ENCODE measurements at regions not wholly inside any gene's neighbourhood (a gene's known extent, or its start where the extent isn't known, plus 50 kb on each side); places are given as distances from the start of the nearest gene placed in this dataset.

- Histone ChIP-seq H3K4me3 (no peak overlapping the region), H3K36me3 (no peaks in the 10 kb centered on the region)
- DNase-seq (ENCODE audit: low spot score in 2 of 2), result no peak
Observed at GRCh38 chr11:56885177-56885576, 103.5 kb upstream of the OR5AK2 start.

GRCh38 chr11:56883371-56883987 is 105.2 kb upstream of the OR5AK2 start:
- 91 to 94% methylated on average over 9 of the region's 9 CpGs for WGBS, 2 donors
- Histone ChIP-seq H3K27ac (no peak overlapping the region), H3K9me3 (no peaks in the 10 kb centered on the region), H3K36me3 (no peaks in the 10 kb centered on the region), H3K27me3 (no peaks in the 10 kb centered on the region), H3K4me3 (no peak overlapping the region), H3K4me1 (peaks cover 0 to 8% (median 0%) of the 10 kb centered on the region in 4 donors)
- TF ChIP-seq CTCF (IDR thresholded peaks at IDR 0.05) (no peak), POLR2A (IDR thresholded peaks at IDR 0.05) (no peak), EP300 (IDR thresholded peaks at IDR 0.05) (no peak)
- DNase-seq (ENCODE audit: low spot score in 2 of 2), result no peak

More at GRCh38 chr11:56885177-56885576, 103.5 kb upstream of the OR5AK2 start:
- Histone ChIP-seq H3K4me1 (peaks cover 0 to 8% (median 0%) of the 10 kb centered on the region in 4 donors), H3K27ac (no peak overlapping the region), H3K9me3 (no peaks in the 10 kb centered on the region), H3K27me3 (no peaks in the 10 kb centered on the region)
- 5% methylated on average over 1 of the region's 1 CpG for WGBS, 2 donors
- TF ChIP-seq POLR2A (IDR thresholded peaks at IDR 0.05) (no peak), EP300 (IDR thresholded peaks at IDR 0.05) (no peak), CTCF (IDR thresholded peaks at IDR 0.05) (no peak)

- H3K4me3 ChIP-seq, result no peak overlapping the region
- TF ChIP-seq CTCF (IDR thresholded peaks at IDR 0.05), result no peak
- no peak for TF ChIP-seq EP300 (IDR thresholded peaks at IDR 0.05)
- no peak for TF ChIP-seq POLR2A (IDR thresholded peaks at IDR 0.05)
- no peaks in the 10 kb centered on the region for H3K36me3 ChIP-seq
- H3K27me3 ChIP-seq, result no peaks in the 10 kb centered on the region
- WGBS, 2 donors, result 47 to 62% methylated on average over 3 of the region's 3 CpGs
- no peaks in the 10 kb centered on the region for H3K9me3 ChIP-seq
- no peak for DNase-seq (ENCODE audit: low spot score in 2 of 2)
- no peak overlapping the region for H3K27ac ChIP-seq
- no peaks in the 10 kb centered on the region for H3K4me1 ChIP-seq
Observed at GRCh38 chr11:56876621-56877275, 112.0 kb upstream of the OR5AK2 start.

- Histone ChIP-seq H3K4me1 (no peaks in the 10 kb centered on the region), H3K27me3 (no peaks in the 10 kb centered on the region), H3K4me3 (no peak overlapping the region), H3K27ac (no peak overlapping the region), H3K36me3 (no peaks in the 10 kb centered on the region), H3K9me3 (no peaks in the 10 kb centered on the region)
- 87 to 88% methylated on average over 2 of the region's 2 CpGs for WGBS, 2 donors
- no peak for DNase-seq (ENCODE audit: low spot score in 2 of 2)
- no peak for TF ChIP-seq POLR2A (IDR thresholded peaks at IDR 0.05)
- TF ChIP-seq EP300 (IDR thresholded peaks at IDR 0.05), result no peak
- TF ChIP-seq CTCF (IDR thresholded peaks at IDR 0.05), result no peak
Observed at GRCh38 chr11:56855217-56855616, 106.7 kb upstream of the OR9G4 start.

GRCh38 chr11:56852131-56852530 is 103.6 kb upstream of the OR9G4 start:
- 87 to 93% methylated on average over 1 of the region's 1 CpG for WGBS, 2 donors
- no peak overlapping the region for H3K4me3 ChIP-seq
- H3K9me3 ChIP-seq, result no peaks in the 10 kb centered on the region
- TF ChIP-seq POLR2A (IDR thresholded peaks at IDR 0.05) (no peak), EP300 (IDR thresholded peaks at IDR 0.05) (no peak), CTCF (IDR thresholded peaks at IDR 0.05) (no peak)
- H3K4me1 ChIP-seq, result no peaks in the 10 kb centered on the region
- no peak for DNase-seq (ENCODE audit: low spot score in 2 of 2)
- peaks cover 0 to 4% of the 10 kb centered on the region in 2 donors for H3K27me3 ChIP-seq
- H3K36me3 ChIP-seq, result no peaks in the 10 kb centered on the region
- H3K27ac ChIP-seq, result no peak overlapping the region
